ENCODE measurements at regions not wholly inside any gene's neighbourhood (a gene's known extent, or its start where the extent isn't known, plus 50 kb on each side); places are given as distances from the start of the nearest gene placed in this dataset.

- no peak overlapping the region for H2AFZ ChIP-seq
Observed at GRCh38 chr1:60290393-60290792, 216.8 kb upstream of the C1orf87 start.

GRCh38 chr1:60287536-60287935 lies 214.0 kb upstream of the C1orf87 start:
- H3K4me2 ChIP-seq, result no peak overlapping the region
- H3K9me3 ChIP-seq (ENCODE audit: insufficient read depth, low read depth), result no peaks in the 10 kb centered on the region
- intact Hi-C loops (cut with micrococcal nuclease; ENCODE audit: unreplicated experiment), result loop anchor here (10.0 kb wide), 1 partner anchor 313 kb away; no protein-coding TSS in a partner anchor
- H3F3A ChIP-seq (ENCODE audit: insufficient read depth, low read depth), result no peaks in the 10 kb centered on the region
- H4K20me1 ChIP-seq (ENCODE audit: insufficient read depth), result no peaks in the 10 kb centered on the region
- no peak for TF ChIP-seq CTCF (conservative IDR thresholded peaks at IDR 0.05)
- TF ChIP-seq EZH2 (IDR thresholded peaks at IDR 0.05; ENCODE audit: low read depth), result no peak
- no peak overlapping the region for H3K4me3 ChIP-seq
- H3K79me2 ChIP-seq (ENCODE audit: low read depth), result no peaks in the 10 kb centered on the region
- ChIA-PET CTCF (no interaction called here), POLR2A (ENCODE audit: unreplicated experiment) (no interaction called here)
- no peak overlapping the region for H3K27ac ChIP-seq
- no TSS peak for BruUV-seq (replicated peaks)
- H3K36me3 ChIP-seq (ENCODE audit: low read depth), result no peaks in the 10 kb centered on the region
- no peaks in the 10 kb centered on the region for H3K27me3 ChIP-seq (ENCODE audit: insufficient read depth, low read depth)
- peaks cover 7% of the 10 kb centered on the region for H3K4me1 ChIP-seq (replicated peaks; ENCODE audit: insufficient read depth)
- no peaks in the 10 kb centered on the region for H3K9me2 ChIP-seq (ENCODE audit: insufficient read depth)
- DNase-seq, result no peak
- no peak overlapping the region for H2AFZ ChIP-seq

More at GRCh38 chr1:60290393-60290792, 216.8 kb upstream of the C1orf87 start:
- BruUV-seq (replicated peaks), result no TSS peak
- Histone ChIP-seq H3K9me2 (ENCODE audit: insufficient read depth) (no peaks in the 10 kb centered on the region), H3K27ac (no peak overlapping the region), H3K27me3 (ENCODE audit: insufficient read depth, low read depth) (no peaks in the 10 kb centered on the region), H3K4me3 (no peak overlapping the region), H3K4me1 (replicated peaks; ENCODE audit: insufficient read depth) (no peaks in the 10 kb centered on the region), H3K79me2 (ENCODE audit: low read depth) (no peaks in the 10 kb centered on the region), H4K20me1 (ENCODE audit: insufficient read depth) (no peaks in the 10 kb centered on the region), H3K9me3 (ENCODE audit: insufficient read depth, low read depth) (no peaks in the 10 kb centered on the region), H3F3A (ENCODE audit: insufficient read depth, low read depth) (no peaks in the 10 kb centered on the region), H3K4me2 (no peak overlapping the region), H3K36me3 (ENCODE audit: low read depth) (no peaks in the 10 kb centered on the region)
- no peak for DNase-seq
- intact Hi-C loops (cut with micrococcal nuclease; ENCODE audit: unreplicated experiment), result no loop called here
- POLR2A ChIA-PET (ENCODE audit: unreplicated experiment), result no interaction called here
- CTCF ChIA-PET, result interaction anchor here (0.7 kb wide), 1 partner anchor 279 kb away, joined by 3 read pairs; no protein-coding TSS in a partner anchor
- TF ChIP-seq CTCF (conservative IDR thresholded peaks at IDR 0.05) (no peak), EZH2 (IDR thresholded peaks at IDR 0.05; ENCODE audit: low read depth) (no peak)

GRCh38 chr1:60283690-60284089 lies 210.1 kb upstream of the C1orf87 start:
- Histone ChIP-seq H3K9me3 (ENCODE audit: insufficient read depth, low read depth) (no peaks in the 10 kb centered on the region), H3K4me3 (no peak overlapping the region), H3K36me3 (ENCODE audit: low read depth) (no peaks in the 10 kb centered on the region), H3K79me2 (ENCODE audit: low read depth) (no peaks in the 10 kb centered on the region), H2AFZ (no peak overlapping the region), H3K27ac (no peak overlapping the region), H3K27me3 (ENCODE audit: insufficient read depth, low read depth) (no peaks in the 10 kb centered on the region), H3K9me2 (ENCODE audit: insufficient read depth) (no peaks in the 10 kb centered on the region), H4K20me1 (ENCODE audit: insufficient read depth) (no peaks in the 10 kb centered on the region), H3K4me2 (no peak overlapping the region), H3F3A (ENCODE audit: insufficient read depth, low read depth) (no peaks in the 10 kb centered on the region), H3K4me1 (replicated peaks; ENCODE audit: insufficient read depth) (peaks cover 25% of the 10 kb centered on the region)
- CTCF ChIA-PET, result interaction anchor here (0.5 kb wide), 1 partner anchor 1889 kb away, joined by 8 read pairs; no protein-coding TSS in a partner anchor
- DNase-seq, result no peak
- BruUV-seq (replicated peaks), result no TSS peak
- POLR2A ChIA-PET (ENCODE audit: unreplicated experiment), result no interaction called here
- TF ChIP-seq EZH2 (IDR thresholded peaks at IDR 0.05; ENCODE audit: low read depth) (no peak), CTCF (conservative IDR thresholded peaks at IDR 0.05) (no peak)
- intact Hi-C loops (cut with micrococcal nuclease; ENCODE audit: unreplicated experiment), result loop anchor here (5.0 to 10.0 kb wide), 3 partner anchors 309 to 1569 kb away; no protein-coding TSS in a partner anchor
